HG02970 (cell line): ENCODE measurements at regions not wholly inside any gene's neighbourhood (a gene's known extent, or its start where the extent isn't known, plus 50 kb on each side); places are given as distances from the start of the nearest gene placed in this dataset.

Experiments used
- ATAC-seq: cut with Tn5 transposase; IDR thresholded peaks from one replicate; pipeline ENCODE4 v1.9.1; 2021; ENCODE audit warnings: mild to moderate bottlenecking, moderate library complexity, moderate number of reproducible peaks; ENCODE audit not compliant: unreplicated experiment, low FRiP score

- ATAC-seq, result no peak
Observed at GRCh38 chr3:28645149-28645548, 296.5 kb upstream of the AZI2 start.

- no peak for ATAC-seq
Observed at GRCh38 chr3:28646435-28646834, 297.8 kb upstream of the AZI2 start.

DNA sequence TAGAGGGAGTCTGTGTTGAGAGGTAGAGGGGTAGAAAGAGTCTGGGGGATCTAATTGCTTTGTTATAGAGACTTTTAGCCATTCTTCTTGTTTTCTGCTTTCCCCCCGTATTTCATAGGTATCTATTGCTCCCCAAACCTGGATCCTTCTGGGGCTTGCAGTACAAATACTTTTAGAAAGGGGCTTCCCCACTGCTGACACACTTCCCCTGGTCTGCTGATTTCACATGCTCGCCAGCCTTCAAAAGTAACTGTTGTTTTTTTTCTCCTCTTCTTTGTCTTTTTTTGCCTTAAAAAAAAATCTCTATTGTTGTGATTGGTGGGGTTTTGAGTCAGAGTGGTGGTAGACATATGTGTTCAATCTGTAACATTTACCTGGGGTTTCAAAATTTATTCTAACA, 300.6 kb upstream of the AZI2 start:
- ATAC-seq, result no peak

GRCh38 chr3:28651159-28651558, 302.5 kb upstream of the AZI2 start:
- no peak for ATAC-seq

DNA sequence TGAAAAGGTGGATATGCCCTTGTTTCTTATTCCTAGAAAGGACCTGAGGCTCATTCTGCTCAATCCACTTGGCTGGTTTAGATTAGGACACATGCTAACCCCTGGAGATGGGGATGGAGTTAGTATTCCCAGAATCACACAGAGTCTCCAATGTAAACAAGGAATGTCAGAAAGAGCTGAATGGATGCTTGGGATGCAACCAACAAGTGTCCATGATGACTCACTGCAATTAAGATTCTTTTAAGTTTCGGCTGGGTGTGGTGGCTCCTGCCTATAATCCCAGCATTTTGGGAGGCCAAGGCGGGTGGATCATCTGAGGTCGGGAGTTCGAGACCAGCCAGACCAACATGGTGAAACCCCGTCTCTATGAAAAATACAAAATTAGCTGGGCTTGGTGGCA, 315.5 kb upstream of the AZI2 start:
- ATAC-seq, result no peak

DNA sequence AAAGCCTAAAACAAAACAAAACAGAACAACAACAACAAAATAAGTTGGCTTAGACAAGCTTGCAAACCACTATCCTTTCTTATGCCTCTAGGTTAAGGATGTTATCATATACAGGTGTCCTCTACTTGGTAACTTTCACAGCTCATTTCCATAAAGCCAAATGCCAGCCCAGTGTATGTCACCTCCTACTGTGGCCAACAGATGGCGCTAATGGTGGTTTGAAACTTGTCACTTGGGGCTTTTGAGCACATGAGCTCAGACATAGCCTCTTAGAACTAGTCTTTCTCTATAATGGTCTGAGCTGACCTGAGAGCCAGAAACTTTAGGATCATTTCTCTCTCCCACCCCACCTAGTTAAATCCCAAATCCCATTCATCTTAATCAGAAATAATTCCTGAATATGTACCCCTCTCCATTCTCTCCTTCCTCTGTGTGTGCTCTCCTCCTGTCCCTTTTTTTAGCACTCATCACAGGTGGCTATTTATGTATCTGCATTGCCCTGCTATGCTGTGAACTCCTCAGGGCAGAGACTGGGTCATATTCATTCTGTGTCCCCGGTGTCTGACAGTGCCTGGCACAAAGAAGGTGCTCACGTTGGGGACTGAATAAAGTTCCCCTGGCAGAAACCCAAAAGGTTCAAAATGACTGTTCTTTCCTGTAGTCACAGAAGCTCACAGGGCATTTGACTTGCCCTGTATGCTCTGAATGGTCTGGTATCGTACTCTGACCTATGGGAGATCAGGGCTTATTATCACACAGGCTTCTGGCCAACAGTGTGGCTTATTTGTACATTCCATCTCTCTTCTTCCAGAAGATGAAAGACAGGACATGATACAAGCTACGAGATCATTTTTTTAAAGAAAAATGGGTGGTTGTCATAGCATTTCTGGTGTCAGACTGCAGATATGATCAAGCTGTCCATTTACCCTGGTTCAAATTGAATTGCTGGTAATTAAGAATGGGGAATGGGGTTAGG, 319.3 kb upstream of the AZI2 start:
- ATAC-seq, result peak; percentile 95

- ATAC-seq, result no peak
Observed at GRCh38 chr3:28669870-28670269, 321.2 kb upstream of the AZI2 start.

DNA sequence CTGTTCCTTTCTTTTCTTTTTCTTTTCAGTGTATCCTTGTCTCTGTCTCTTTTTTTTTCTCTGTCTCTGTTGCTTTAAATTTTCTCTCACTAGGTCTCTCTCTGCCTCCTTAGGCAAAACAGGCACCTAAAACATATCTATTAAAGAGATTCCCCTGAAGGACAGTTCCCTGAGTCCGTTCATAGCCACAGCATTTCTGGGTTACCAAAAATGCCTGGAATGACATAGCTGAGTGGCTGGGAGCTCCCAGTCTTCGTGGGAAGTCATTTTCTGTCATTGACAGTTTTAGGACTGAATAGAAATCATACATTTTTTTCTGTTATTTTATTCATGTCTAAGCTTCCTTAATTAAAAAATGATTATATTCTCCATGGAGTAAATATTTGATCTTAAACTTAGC, 323.8 kb upstream of the AZI2 start:
- ATAC-seq, result no peak

- ATAC-seq, result no peak
Observed at GRCh38 chr3:28673446-28673845, 324.8 kb upstream of the AZI2 start.

DNA sequence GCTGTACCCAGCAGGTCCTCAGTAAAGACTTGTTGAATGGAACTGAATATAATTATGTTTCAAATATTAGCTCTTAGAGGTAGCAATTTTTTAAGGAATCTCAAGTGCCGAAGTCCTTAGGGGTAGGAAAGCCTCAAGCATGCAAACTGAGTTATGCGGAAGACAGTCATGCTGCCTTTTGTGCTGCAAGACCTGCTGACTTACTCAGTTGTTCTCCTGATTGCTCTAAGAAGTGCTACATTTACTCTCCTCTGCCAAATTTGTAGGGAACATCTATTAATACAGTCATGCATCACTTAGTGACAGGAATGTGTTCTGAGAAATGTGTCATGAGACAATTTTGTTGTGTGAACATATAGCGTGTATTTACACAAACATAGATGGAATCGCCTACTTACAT, 325.6 kb upstream of the AZI2 start:
- ATAC-seq, result no peak

DNA sequence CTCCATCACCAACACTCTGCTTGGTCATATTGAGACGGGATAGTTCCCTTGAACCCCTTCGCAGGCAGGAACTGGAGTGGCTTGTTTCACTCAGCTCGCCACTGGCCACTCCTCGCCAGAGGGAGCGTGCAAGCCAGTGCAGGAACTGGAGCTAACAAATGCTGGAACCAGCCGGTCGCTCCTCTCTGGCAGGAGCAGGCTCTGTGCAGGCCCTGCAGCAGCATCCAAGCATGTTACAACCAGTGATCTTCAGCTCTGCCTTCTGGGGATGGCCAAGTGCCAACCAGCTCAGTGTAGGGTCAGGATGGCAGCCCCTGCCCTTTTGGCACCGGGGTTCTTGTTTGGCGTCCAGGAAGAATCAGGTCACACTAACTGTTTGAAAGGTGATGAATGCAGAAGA, 329.0 kb upstream of the AZI2 start:
- no peak for ATAC-seq

GRCh38 chr3:28678086-28678485, 329.5 kb upstream of the AZI2 start:
- no peak for ATAC-seq

DNA sequence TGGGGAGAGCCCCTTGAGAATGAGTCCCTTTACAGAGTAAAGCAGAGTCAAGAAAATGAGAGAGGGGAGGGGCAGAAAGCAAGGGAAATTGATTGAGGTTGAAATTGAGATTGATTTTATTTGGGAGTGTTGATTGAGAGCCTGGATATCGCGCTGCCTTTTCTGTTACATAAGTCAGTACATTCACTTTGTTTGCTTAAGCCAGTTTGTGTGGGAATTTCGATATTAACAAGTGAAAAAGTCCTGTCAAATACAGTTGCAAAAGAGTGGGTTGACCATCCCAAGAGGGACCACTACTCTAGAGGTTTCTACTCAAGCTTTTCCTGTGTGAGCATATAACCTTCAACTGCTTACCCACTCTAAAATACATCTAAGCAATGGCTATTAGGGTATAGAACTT, 331.4 kb upstream of the AZI2 start:
- no peak for ATAC-seq

GRCh38 chr3:28682121-28682520, 333.5 kb upstream of the AZI2 start:
- ATAC-seq, result no peak

GRCh38 chr3:28690176-28690575, 341.6 kb upstream of the AZI2 start:
- ATAC-seq, result no peak

GRCh38 chr3:28698706-28699105, 350.1 kb upstream of the AZI2 start:
- ATAC-seq, result no peak

- ATAC-seq, result no peak
Observed at GRCh38 chr3:28699283-28699682, 350.7 kb upstream of the AZI2 start.

GRCh38 chr3:28700728-28701127, 352.1 kb upstream of the AZI2 start:
- ATAC-seq, result no peak

- no peak for ATAC-seq
Observed at GRCh38 chr3:28703843-28704242, 355.2 kb upstream of the AZI2 start.

DNA sequence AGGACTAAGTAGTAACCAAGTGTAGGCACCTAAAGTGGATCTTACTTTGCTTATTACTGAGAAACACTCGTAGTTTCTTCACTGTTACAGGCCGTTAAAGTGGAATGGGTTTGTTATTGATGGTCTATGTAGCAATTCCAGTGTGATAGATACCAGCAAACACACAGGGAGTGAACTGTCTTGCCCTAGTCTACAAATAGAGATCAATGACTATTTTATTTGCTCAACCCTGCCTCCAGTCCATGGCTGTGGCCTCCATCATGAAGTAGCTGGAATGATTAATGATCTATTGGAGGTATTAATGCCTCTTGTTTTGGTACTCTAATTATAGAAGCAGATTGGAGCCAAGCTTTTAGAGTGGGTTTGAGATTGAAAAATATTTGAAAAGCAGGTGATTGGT, 362.7 kb upstream of the AZI2 start:
- ATAC-seq, result no peak

DNA sequence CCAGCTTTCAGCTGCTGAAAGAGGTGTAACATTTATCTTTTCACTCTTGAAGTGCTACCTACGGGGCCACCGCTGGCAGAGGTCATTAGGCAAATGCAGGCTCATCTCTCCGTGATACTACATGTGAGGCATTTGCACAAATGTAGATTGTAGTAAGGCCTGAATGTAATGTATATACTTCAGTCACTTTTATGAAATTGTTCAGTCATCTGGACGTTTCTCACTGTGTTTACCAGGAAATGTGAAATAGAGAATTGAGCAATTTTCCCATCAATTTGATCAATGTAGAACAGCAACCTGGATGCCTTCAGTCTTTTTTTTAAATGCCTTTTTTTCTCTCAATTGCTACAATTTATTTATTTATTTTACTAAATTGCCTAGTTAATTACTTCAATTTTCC, 368.3 kb upstream of the AZI2 start:
- ATAC-seq, result no peak

DNA sequence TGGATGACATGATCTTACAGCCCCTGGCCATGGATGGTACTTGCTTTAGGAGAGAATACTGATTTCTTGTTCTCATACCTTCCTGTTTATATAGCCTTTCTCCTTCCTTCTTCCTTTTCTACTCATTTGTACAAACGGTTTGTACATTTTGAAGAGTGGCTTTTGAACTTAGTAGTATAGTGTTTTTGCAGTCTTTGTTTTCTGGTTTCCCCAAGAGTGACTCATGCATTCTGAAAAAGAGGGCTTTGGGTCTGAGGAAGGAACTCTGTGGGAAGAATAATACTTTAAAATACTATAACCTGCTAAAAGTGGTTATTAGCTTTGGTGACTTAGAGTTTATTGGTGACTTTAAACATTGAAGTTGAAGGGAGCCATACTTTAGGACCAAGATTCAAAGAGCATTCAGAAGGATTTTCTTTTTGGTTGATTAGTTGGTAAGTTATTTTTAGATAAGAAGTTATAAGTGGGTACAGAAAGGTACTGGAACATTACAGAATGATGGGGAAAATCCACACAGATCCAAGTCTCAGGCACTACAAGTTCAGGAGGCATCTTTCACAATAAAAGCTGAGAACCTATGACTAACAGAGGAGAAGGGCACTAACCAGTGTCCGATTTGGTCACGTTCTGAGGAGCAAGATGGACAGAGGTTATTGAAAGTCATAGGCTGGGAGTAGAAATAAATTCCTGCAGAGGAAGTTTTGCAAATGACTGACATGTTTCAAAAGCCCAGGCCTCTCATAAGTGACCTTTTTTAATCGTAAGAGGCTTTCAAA, 369.6 kb upstream of the AZI2 start:
- ATAC-seq, result no peak
